ENCODE measurements at regions not wholly inside any gene's neighbourhood (a gene's known extent, or its start where the extent isn't known, plus 50 kb on each side); places are given as distances from the start of the nearest gene placed in this dataset.

DNA sequence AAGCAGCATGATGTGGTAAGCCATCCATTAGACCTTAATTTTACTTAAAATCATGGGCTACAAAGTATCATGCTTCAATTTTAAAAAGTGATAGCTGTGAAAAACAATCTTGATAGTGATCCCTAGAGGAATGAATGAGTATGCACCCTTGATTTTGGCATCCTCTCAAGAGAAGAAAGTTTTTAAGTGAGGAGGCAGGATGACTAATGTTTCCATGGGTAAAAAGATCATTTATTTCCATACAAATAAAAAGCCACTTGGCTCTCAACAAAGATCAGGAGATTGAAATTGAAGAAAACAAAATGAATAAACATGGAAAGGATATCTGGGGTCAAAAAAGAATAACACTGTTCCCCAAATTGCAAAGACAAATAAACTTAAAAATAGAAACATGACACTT, 305.4 kb downstream of the MEX3B start:
- H2BK5ac ChIP-seq (ENCODE audit: low read depth, low read length, poor library complexity), result no peak overlapping the region
- H3K79me2 ChIP-seq (ENCODE audit: control insufficient read depth, insufficient read depth, low read length, poor library complexity), result no peaks in the 10 kb centered on the region
- H3K27me3 ChIP-seq (ENCODE audit: insufficient read depth, low read length), result no peaks in the 10 kb centered on the region
- no peak overlapping the region for H4K8ac ChIP-seq (ENCODE audit: low read depth, low read length)
- no peak overlapping the region for H3K4me3 ChIP-seq (ENCODE audit: low read depth, low read length)
- H3K9ac ChIP-seq (ENCODE audit: low read length), result no peak overlapping the region
- H2BK120ac ChIP-seq (ENCODE audit: insufficient read depth, low read length, poor library complexity), result no peak overlapping the region
- no peak overlapping the region for H2AFZ ChIP-seq (ENCODE audit: insufficient read depth, low read length, poor library complexity)
- no peaks in the 10 kb centered on the region for H3K9me3 ChIP-seq (ENCODE audit: insufficient read depth, low read depth, low read length)
- no peak overlapping the region for H3K23ac ChIP-seq (ENCODE audit: low read length)
- no peak overlapping the region for H2AK5ac ChIP-seq (ENCODE audit: low read length)
- H3K79me1 ChIP-seq (ENCODE audit: low read length), result no peaks in the 10 kb centered on the region
- H3K27ac ChIP-seq (ENCODE audit: low read depth, low read length), result no peak overlapping the region
- no peak for DNase-seq
- H3K36me3 ChIP-seq (ENCODE audit: control insufficient read depth in 1 of 2, insufficient read depth in 2 of 2, low read length in 2 of 2), result no peaks in the 10 kb centered on the region
- H3K4ac ChIP-seq (ENCODE audit: low read depth, low read length), result no peak overlapping the region
- H3K14ac ChIP-seq (ENCODE audit: low read length), result no peak overlapping the region
- no peak overlapping the region for H4K12ac ChIP-seq (ENCODE audit: low read depth, low read length)
- no peak overlapping the region for H3K18ac ChIP-seq (ENCODE audit: low read length)
- no peak overlapping the region for H4K91ac ChIP-seq (ENCODE audit: low read depth, low read length)
- H3K4me1 ChIP-seq (ENCODE audit: control insufficient read depth in 1 of 2, insufficient read depth in 2 of 2, low read length in 2 of 2), result no peaks in the 10 kb centered on the region
- H3K4me2 ChIP-seq (ENCODE audit: low read length), result no peak overlapping the region
- H2BK12ac ChIP-seq (ENCODE audit: low read length), result no peak overlapping the region

- no peaks in the 10 kb centered on the region for H3K36me3 ChIP-seq (ENCODE audit: control insufficient read depth in 1 of 2, insufficient read depth in 2 of 2, low read length in 2 of 2)
- H2BK120ac ChIP-seq (ENCODE audit: insufficient read depth, low read length, poor library complexity), result no peak overlapping the region
- H3K4me3 ChIP-seq (ENCODE audit: low read depth, low read length), result no peak overlapping the region
- H3K9me3 ChIP-seq (ENCODE audit: insufficient read depth, low read depth, low read length), result peaks cover 4% of the 10 kb centered on the region
- no peaks in the 10 kb centered on the region for H3K27me3 ChIP-seq (ENCODE audit: insufficient read depth, low read length)
- no peak overlapping the region for H2AK5ac ChIP-seq (ENCODE audit: low read length)
- H3K79me2 ChIP-seq (ENCODE audit: control insufficient read depth, insufficient read depth, low read length, poor library complexity), result no peaks in the 10 kb centered on the region
- no peak for DNase-seq
- WGBS (ENCODE audit: extremely low coverage, insufficient coverage, insufficient read length), result no CpG with 5 or more reads among the region's 3 CpGs
- no peak overlapping the region for H3K9ac ChIP-seq (ENCODE audit: low read length)
- no peak overlapping the region for H2AFZ ChIP-seq (ENCODE audit: insufficient read depth, low read length, poor library complexity)
- H4K91ac ChIP-seq (ENCODE audit: low read depth, low read length), result no peak overlapping the region
- H4K8ac ChIP-seq (ENCODE audit: low read depth, low read length), result no peak overlapping the region
- no peak overlapping the region for H3K14ac ChIP-seq (ENCODE audit: low read length)
- H3K4me1 ChIP-seq (ENCODE audit: control insufficient read depth in 1 of 2, insufficient read depth in 2 of 2, low read length in 2 of 2), result no peaks in the 10 kb centered on the region
- H3K18ac ChIP-seq (ENCODE audit: low read length), result no peak overlapping the region
- no peak overlapping the region for H3K4ac ChIP-seq (ENCODE audit: low read depth, low read length)
- no peak overlapping the region for H2BK12ac ChIP-seq (ENCODE audit: low read length)
- no peak overlapping the region for H3K23ac ChIP-seq (ENCODE audit: low read length)
- H4K12ac ChIP-seq (ENCODE audit: low read depth, low read length), result no peak overlapping the region
- H3K27ac ChIP-seq (ENCODE audit: low read depth, low read length), result no peak overlapping the region
- no peaks in the 10 kb centered on the region for H3K79me1 ChIP-seq (ENCODE audit: low read length)
- H2BK5ac ChIP-seq (ENCODE audit: low read depth, low read length, poor library complexity), result no peak overlapping the region
- no peak overlapping the region for H3K4me2 ChIP-seq (ENCODE audit: low read length)
Measured at GRCh38 chr15:81729340-81729739, 316.5 kb downstream of the MEX3B start.

- H3K4me1 ChIP-seq (ENCODE audit: control insufficient read depth in 1 of 2, insufficient read depth in 2 of 2, low read length in 2 of 2), result no peaks in the 10 kb centered on the region
- H3K79me1 ChIP-seq (ENCODE audit: low read length), result no peaks in the 10 kb centered on the region
- H2BK12ac ChIP-seq (ENCODE audit: low read length), result no peak overlapping the region
- H3K79me2 ChIP-seq (ENCODE audit: control insufficient read depth, insufficient read depth, low read length, poor library complexity), result no peaks in the 10 kb centered on the region
- H3K36me3 ChIP-seq (ENCODE audit: control insufficient read depth in 1 of 2, insufficient read depth in 2 of 2, low read length in 2 of 2), result no peaks in the 10 kb centered on the region
- H2BK120ac ChIP-seq (ENCODE audit: insufficient read depth, low read length, poor library complexity), result no peak overlapping the region
- H3K9me3 ChIP-seq (ENCODE audit: insufficient read depth, low read depth, low read length), result peaks cover 5% of the 10 kb centered on the region
- H3K4me2 ChIP-seq (ENCODE audit: low read length), result no peak overlapping the region
- no peak overlapping the region for H3K4me3 ChIP-seq (ENCODE audit: low read depth, low read length)
- no peak overlapping the region for H2AK5ac ChIP-seq (ENCODE audit: low read length)
- no peak overlapping the region for H3K18ac ChIP-seq (ENCODE audit: low read length)
- H3K27ac ChIP-seq (ENCODE audit: low read depth, low read length), result no peak overlapping the region
- H3K23ac ChIP-seq (ENCODE audit: low read length), result no peak overlapping the region
- H3K9ac ChIP-seq (ENCODE audit: low read length), result no peak overlapping the region
- no peak for DNase-seq
- no peak overlapping the region for H3K4ac ChIP-seq (ENCODE audit: low read depth, low read length)
- H4K8ac ChIP-seq (ENCODE audit: low read depth, low read length), result no peak overlapping the region
- no peak overlapping the region for H2AFZ ChIP-seq (ENCODE audit: insufficient read depth, low read length, poor library complexity)
- H2BK5ac ChIP-seq (ENCODE audit: low read depth, low read length, poor library complexity), result no peak overlapping the region
- no peaks in the 10 kb centered on the region for H3K27me3 ChIP-seq (ENCODE audit: insufficient read depth, low read length)
- no peak overlapping the region for H3K14ac ChIP-seq (ENCODE audit: low read length)
- H4K12ac ChIP-seq (ENCODE audit: low read depth, low read length), result no peak overlapping the region
- no peak overlapping the region for H4K91ac ChIP-seq (ENCODE audit: low read depth, low read length)
Measured at GRCh38 chr15:81728726-81729125, 317.1 kb downstream of the MEX3B start.

- Histone ChIP-seq H2BK5ac (ENCODE audit: low read depth, low read length, poor library complexity) (no peak overlapping the region), H2AK5ac (ENCODE audit: low read length) (no peak overlapping the region), H2AFZ (ENCODE audit: insufficient read depth, low read length, poor library complexity) (no peak overlapping the region), H3K9me3 (ENCODE audit: insufficient read depth, low read depth, low read length) (peaks cover 5% of the 10 kb centered on the region), H3K14ac (ENCODE audit: low read length) (no peak overlapping the region), H3K4ac (ENCODE audit: low read depth, low read length) (no peak overlapping the region), H3K4me3 (ENCODE audit: low read depth, low read length) (no peak overlapping the region), H2BK120ac (ENCODE audit: insufficient read depth, low read length, poor library complexity) (no peak overlapping the region), H3K79me2 (ENCODE audit: control insufficient read depth, insufficient read depth, low read length, poor library complexity) (no peaks in the 10 kb centered on the region), H2BK12ac (ENCODE audit: low read length) (no peak overlapping the region), H3K9ac (ENCODE audit: low read length) (no peak overlapping the region), H3K4me2 (ENCODE audit: low read length) (no peak overlapping the region), H3K4me1 (ENCODE audit: control insufficient read depth in 1 of 2, insufficient read depth in 2 of 2, low read length in 2 of 2) (no peaks in the 10 kb centered on the region), H3K27me3 (ENCODE audit: insufficient read depth, low read length) (no peaks in the 10 kb centered on the region), H4K91ac (ENCODE audit: low read depth, low read length) (no peak overlapping the region), H4K12ac (ENCODE audit: low read depth, low read length) (no peak overlapping the region), H3K18ac (ENCODE audit: low read length) (no peak overlapping the region), H3K23ac (ENCODE audit: low read length) (no peak overlapping the region), H3K36me3 (ENCODE audit: control insufficient read depth in 1 of 2, insufficient read depth in 2 of 2, low read length in 2 of 2) (no peaks in the 10 kb centered on the region), H3K27ac (ENCODE audit: low read depth, low read length) (no peak overlapping the region), H4K8ac (ENCODE audit: low read depth, low read length) (no peak overlapping the region), H3K79me1 (ENCODE audit: low read length) (no peaks in the 10 kb centered on the region)
- no CpG with 5 or more reads among the region's 1 CpG for WGBS (ENCODE audit: extremely low coverage, insufficient coverage, insufficient read length)
- no peak for DNase-seq
Measured at GRCh38 chr15:81725590-81725989, 320.2 kb downstream of the MEX3B start.

DNA sequence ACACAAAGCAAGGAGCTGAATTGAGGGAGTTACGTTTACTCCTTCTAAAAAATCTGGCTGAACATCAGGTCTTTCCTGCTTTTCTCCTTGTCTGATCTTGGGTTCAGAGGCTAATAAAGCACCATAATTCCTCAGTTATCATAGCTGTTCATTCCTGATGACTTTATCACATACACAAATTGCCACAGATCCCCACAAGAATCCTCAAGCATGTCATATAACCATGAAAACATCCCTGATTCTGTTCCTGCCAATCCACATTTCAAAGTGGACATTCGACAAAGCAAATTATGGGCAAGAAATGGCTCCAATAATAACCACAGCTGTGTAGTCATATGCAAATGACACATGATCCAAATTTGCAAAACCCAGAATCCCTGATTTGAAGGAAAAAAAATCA, 321.3 kb downstream of the MEX3B start:
- Histone ChIP-seq H2AFZ (ENCODE audit: insufficient read depth, low read length, poor library complexity) (no peak overlapping the region), H3K18ac (ENCODE audit: low read length) (no peak overlapping the region), H2BK5ac (ENCODE audit: low read depth, low read length, poor library complexity) (no peak overlapping the region), H2BK12ac (ENCODE audit: low read length) (no peak overlapping the region), H4K91ac (ENCODE audit: low read depth, low read length) (no peak overlapping the region), H3K27ac (ENCODE audit: low read depth, low read length) (no peak overlapping the region), H3K4ac (ENCODE audit: low read depth, low read length) (no peak overlapping the region), H3K14ac (ENCODE audit: low read length) (no peak overlapping the region), H3K9me3 (ENCODE audit: insufficient read depth, low read depth, low read length) (peaks cover 5% of the 10 kb centered on the region), H3K4me2 (ENCODE audit: low read length) (no peak overlapping the region), H4K8ac (ENCODE audit: low read depth, low read length) (no peak overlapping the region), H2BK120ac (ENCODE audit: insufficient read depth, low read length, poor library complexity) (no peak overlapping the region), H3K79me1 (ENCODE audit: low read length) (no peaks in the 10 kb centered on the region), H3K79me2 (ENCODE audit: control insufficient read depth, insufficient read depth, low read length, poor library complexity) (no peaks in the 10 kb centered on the region), H3K9ac (ENCODE audit: low read length) (no peak overlapping the region), H4K12ac (ENCODE audit: low read depth, low read length) (no peak overlapping the region), H3K27me3 (ENCODE audit: insufficient read depth, low read length) (no peaks in the 10 kb centered on the region), H3K4me1 (ENCODE audit: control insufficient read depth in 1 of 2, insufficient read depth in 2 of 2, low read length in 2 of 2) (no peaks in the 10 kb centered on the region), H3K36me3 (ENCODE audit: control insufficient read depth in 1 of 2, insufficient read depth in 2 of 2, low read length in 2 of 2) (no peaks in the 10 kb centered on the region), H3K23ac (ENCODE audit: low read length) (no peak overlapping the region), H2AK5ac (ENCODE audit: low read length) (no peak overlapping the region), H3K4me3 (ENCODE audit: low read depth, low read length) (no peak overlapping the region)
- DNase-seq, result peak; percentile 42 to 85
- WGBS (ENCODE audit: extremely low coverage, insufficient coverage, insufficient read length), result no CpG with 5 or more reads among the region's 2 CpGs
